ENCODE measurements at regions not wholly inside any gene's neighbourhood (a gene's known extent, or its start where the extent isn't known, plus 50 kb on each side); places are given as distances from the start of the nearest gene placed in this dataset.

DNA sequence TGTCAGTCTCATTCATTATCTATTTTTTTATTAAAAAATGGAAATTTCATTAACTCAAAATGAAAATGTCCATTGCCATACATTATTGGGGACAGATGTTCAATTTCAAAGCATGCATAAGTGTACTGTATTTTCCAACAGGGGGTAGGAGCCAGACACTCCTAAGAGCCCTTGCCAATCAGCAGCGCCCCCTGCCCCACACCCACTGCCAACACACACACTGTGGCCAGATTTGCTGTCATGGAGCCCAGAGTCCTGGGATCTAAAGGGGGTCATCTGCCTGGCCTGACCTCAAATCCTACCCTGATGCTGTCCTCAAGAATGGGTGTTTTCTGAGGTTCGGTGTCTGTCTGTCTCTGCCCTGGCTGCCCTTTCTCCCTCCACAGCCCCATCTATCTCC is 162.2 kb upstream of the TWIST2 start:
- intact Hi-C loops (cut with DNase I; ENCODE audit: low total_unique reads): no loop called here
- peaks cover 0 to 8% of the 10 kb centered on the region in 2 donors for H3K9me3 ChIP-seq
- H3K36me3 ChIP-seq: no peaks in the 10 kb centered on the region
- no peaks in the 10 kb centered on the region for H3K27me3 ChIP-seq
- peaks cover 0 to 11% of the 10 kb centered on the region in 2 donors for H3K4me1 ChIP-seq
- DNase-seq: no peak
- H3K27ac ChIP-seq: peak overlapping the region; percentile 87 to 90
- TF ChIP-seq, protein P1, sequence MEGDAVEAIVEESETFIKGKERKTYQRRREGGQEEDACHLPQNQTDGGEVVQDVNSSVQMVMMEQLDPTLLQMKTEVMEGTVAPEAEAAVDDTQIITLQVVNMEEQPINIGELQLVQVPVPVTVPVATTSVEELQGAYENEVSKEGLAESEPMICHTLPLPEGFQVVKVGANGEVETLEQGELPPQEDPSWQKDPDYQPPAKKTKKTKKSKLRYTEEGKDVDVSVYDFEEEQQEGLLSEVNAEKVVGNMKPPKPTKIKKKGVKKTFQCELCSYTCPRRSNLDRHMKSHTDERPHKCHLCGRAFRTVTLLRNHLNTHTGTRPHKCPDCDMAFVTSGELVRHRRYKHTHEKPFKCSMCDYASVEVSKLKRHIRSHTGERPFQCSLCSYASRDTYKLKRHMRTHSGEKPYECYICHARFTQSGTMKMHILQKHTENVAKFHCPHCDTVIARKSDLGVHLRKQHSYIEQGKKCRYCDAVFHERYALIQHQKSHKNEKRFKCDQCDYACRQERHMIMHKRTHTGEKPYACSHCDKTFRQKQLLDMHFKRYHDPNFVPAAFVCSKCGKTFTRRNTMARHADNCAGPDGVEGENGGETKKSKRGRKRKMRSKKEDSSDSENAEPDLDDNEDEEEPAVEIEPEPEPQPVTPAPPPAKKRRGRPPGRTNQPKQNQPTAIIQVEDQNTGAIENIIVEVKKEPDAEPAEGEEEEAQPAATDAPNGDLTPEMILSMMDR (IDR thresholded peaks at IDR 0.05): no peak
- no peak for TF ChIP-seq POLR2A (IDR thresholded peaks at IDR 0.05)
- H3K4me3 ChIP-seq: no peak overlapping the region

DNA sequence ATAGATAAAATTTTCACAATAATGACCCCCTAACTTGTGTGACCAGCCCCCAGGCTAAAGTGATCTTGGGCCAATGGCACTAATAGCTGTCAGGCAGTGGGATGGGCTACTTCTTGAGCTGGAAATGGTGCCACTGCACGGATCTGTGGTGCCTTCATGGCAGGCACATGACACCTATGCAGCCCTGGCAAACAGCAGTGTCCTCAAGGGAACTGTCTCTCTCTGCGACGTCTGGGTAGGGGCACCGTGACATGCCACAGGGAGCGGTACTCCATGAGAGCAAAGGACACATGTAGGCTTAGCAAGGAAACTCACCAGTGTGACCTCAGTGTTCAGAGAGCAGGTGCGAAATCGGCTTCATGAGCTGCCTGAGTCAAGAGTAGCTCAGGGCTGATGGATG is 161.7 kb upstream of the TWIST2 start:
- peak overlapping the region; percentile 87 to 90 for H3K27ac ChIP-seq
- intact Hi-C loops (cut with DNase I; ENCODE audit: low total_unique reads): no loop called here
- no peaks in the 10 kb centered on the region for H3K36me3 ChIP-seq
- peaks cover 0 to 11% of the 10 kb centered on the region in 2 donors for H3K4me1 ChIP-seq
- no peaks in the 10 kb centered on the region for H3K27me3 ChIP-seq
- TF ChIP-seq POLR2A (IDR thresholded peaks at IDR 0.05): no peak
- TF ChIP-seq, protein P1 (IDR thresholded peaks at IDR 0.05): no peak
- no peak overlapping the region for H3K4me3 ChIP-seq
- peaks cover 0 to 8% of the 10 kb centered on the region in 2 donors for H3K9me3 ChIP-seq
- no peak for DNase-seq

DNA sequence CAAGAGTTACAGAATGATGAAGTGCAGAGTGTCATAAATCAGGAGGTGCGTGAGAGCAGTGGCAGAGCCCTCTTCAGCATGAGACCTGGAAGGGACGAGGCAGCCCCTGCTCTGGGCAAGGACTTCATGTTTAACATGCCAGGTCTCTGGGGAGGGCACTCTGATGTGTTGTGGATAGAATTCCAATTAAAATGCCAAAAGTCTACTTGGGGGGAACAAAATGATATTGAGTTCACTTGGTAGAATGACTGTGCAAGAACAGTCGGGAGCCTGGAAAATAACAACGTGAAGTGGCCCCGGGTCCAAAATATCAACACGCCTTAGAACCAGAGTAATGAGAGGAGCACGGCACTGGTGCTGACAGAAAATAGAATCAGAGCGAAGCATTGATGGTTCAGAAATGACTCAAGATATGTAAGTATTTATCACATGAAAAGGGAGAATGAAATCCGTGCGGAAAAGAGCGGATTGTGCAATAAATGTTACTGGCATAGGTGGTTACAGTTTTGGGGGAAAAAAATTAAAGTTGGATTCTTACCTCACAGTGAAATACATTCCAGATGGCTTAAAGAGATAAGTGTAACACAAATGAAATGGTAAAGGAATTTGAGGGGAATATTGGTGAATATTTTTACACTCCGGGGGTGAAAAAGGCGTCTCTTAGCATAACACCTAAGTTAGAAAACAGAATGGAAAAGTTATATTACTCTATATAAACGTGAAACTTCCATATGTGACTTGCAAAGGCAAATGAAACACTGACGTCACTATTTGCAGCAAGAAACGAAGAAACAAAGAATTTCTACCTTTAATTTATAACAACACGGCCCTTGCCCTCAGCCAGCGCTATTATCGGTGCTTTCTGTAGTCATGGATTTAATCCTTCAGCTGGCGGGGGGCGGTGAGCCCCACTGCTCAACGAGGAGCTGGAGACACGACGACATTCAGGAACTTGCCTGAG is 159.4 kb upstream of the TWIST2 start:
- intact Hi-C loops (cut with DNase I; ENCODE audit: low total_unique reads): no loop called here
- peaks cover 0 to 11% of the 10 kb centered on the region in 2 donors for H3K4me1 ChIP-seq
- no peaks in the 10 kb centered on the region for H3K36me3 ChIP-seq
- peaks cover 0 to 6% of the 10 kb centered on the region in 2 donors for H3K9me3 ChIP-seq
- H3K27me3 ChIP-seq: no peaks in the 10 kb centered on the region
- no peak overlapping the region for H3K27ac ChIP-seq
- DNase-seq: no peak
- TF ChIP-seq, protein P1 (IDR thresholded peaks at IDR 0.05): no peak
- no peak for TF ChIP-seq POLR2A (IDR thresholded peaks at IDR 0.05)
- no peak overlapping the region for H3K4me3 ChIP-seq

DNA sequence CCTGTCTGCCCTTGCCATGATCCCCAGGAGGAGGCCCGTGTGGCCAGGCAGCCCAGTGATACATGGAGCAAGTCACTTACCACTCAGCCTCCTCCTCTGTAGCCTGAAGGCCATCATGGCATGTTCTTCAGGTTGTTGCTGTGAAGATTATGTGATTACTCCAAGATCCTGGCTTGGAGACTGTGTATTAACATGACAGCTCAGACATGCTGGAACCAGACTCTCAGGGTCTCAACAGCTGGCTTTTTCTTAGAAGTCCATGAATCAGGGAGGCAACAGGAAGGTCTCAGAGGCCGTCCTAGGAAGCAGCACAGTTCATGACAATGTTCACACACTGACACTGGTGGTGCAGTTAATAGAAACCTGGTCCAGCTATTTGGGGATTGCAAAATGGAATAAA is 158.6 kb upstream of the TWIST2 start:
- intact Hi-C loops (cut with DNase I; ENCODE audit: low total_unique reads): no loop called here
- no peak overlapping the region for H3K4me3 ChIP-seq
- no peak for DNase-seq
- no peak overlapping the region for H3K27ac ChIP-seq
- no peaks in the 10 kb centered on the region for H3K36me3 ChIP-seq
- peaks cover 0 to 11% of the 10 kb centered on the region in 2 donors for H3K4me1 ChIP-seq
- no peaks in the 10 kb centered on the region for H3K9me3 ChIP-seq
- no peaks in the 10 kb centered on the region for H3K27me3 ChIP-seq
- TF ChIP-seq, protein P1 (IDR thresholded peaks at IDR 0.05): no peak
- no peak for TF ChIP-seq POLR2A (IDR thresholded peaks at IDR 0.05)

DNA sequence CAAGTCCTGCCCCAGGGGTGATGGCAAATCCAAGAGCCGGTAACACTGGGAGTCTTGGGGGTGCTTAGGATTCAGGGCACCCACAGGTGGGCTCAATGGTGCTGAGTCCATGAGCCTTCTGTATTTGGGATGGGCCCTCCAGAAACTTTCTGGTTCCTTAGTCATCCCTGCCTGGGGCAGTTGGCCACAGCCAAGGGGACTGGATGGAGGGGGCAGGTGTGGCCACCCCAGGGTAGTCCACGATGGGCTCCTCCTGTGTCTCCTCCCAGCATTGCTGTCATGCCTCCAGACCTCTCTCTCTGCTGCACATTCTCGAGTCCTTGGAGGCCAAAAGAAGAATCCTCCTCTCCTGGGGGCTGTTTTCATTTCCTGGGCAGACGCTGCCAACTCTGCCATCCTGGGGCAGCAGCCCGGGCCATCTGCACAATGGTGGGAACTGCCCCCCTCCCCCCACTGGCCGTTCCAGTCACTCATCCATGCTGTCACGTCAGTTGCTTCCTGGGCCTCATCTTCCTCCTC is 158.0 kb upstream of the TWIST2 start:
- TF ChIP-seq POLR2A (IDR thresholded peaks at IDR 0.05): no peak
- TF ChIP-seq, protein P1 (IDR thresholded peaks at IDR 0.05): no peak
- Histone ChIP-seq H3K36me3 (no peaks in the 10 kb centered on the region), H3K4me3 (no peak overlapping the region), H3K4me1 (peaks cover 2 to 8% of the 10 kb centered on the region in 2 donors), H3K27me3 (no peaks in the 10 kb centered on the region), H3K27ac (no peak overlapping the region), H3K9me3 (no peaks in the 10 kb centered on the region)
- DNase-seq: no peak
- intact Hi-C loops (cut with DNase I; ENCODE audit: low total_unique reads): no loop called here

All from uterus (tissue), 3 donors.